ENCODE measurements at regions not wholly inside any gene's neighbourhood (a gene's known extent, or its start where the extent isn't known, plus 50 kb on each side); places are given as distances from the start of the nearest gene placed in this dataset.

DNA sequence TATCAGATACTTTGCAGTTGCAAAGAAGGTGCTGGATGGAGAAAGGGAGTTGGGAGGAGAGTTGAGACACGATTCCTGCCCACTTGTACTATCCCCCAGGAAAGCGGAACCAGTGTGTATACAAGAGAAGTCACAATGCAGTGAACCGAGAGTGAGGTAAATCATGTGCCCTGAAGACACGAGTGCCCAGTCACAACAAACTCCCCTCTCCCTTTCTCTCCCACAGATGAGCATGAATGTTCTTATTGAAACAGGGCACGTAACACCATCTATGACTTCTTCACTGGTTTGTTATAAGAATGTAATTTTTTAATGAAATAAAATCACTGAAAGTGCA, 155.7 kb downstream of the IRS1 start:
- H3K4me1 Mint-ChIP-seq = peaks cover 19% of the 10 kb centered on the region
- no peaks in the 10 kb centered on the region for H3K27me3 Mint-ChIP-seq (ENCODE audit: low read depth)
- H3K36me3 Mint-ChIP-seq (ENCODE audit: low read depth) = peaks cover 9% of the 10 kb centered on the region
- H3K9me3 Mint-ChIP-seq = peaks cover 13% of the 10 kb centered on the region
- peak overlapping the region; percentile 30 to 49 (median 38) for H3K27ac Mint-ChIP-seq
- TF ChIP-seq, protein P1, sequence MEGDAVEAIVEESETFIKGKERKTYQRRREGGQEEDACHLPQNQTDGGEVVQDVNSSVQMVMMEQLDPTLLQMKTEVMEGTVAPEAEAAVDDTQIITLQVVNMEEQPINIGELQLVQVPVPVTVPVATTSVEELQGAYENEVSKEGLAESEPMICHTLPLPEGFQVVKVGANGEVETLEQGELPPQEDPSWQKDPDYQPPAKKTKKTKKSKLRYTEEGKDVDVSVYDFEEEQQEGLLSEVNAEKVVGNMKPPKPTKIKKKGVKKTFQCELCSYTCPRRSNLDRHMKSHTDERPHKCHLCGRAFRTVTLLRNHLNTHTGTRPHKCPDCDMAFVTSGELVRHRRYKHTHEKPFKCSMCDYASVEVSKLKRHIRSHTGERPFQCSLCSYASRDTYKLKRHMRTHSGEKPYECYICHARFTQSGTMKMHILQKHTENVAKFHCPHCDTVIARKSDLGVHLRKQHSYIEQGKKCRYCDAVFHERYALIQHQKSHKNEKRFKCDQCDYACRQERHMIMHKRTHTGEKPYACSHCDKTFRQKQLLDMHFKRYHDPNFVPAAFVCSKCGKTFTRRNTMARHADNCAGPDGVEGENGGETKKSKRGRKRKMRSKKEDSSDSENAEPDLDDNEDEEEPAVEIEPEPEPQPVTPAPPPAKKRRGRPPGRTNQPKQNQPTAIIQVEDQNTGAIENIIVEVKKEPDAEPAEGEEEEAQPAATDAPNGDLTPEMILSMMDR (IDR thresholded peaks at IDR 0.05; ENCODE audit: unreplicated experiment in 3 of 3) = no peak
- no peak overlapping the region for H3K4me3 Mint-ChIP-seq

DNA sequence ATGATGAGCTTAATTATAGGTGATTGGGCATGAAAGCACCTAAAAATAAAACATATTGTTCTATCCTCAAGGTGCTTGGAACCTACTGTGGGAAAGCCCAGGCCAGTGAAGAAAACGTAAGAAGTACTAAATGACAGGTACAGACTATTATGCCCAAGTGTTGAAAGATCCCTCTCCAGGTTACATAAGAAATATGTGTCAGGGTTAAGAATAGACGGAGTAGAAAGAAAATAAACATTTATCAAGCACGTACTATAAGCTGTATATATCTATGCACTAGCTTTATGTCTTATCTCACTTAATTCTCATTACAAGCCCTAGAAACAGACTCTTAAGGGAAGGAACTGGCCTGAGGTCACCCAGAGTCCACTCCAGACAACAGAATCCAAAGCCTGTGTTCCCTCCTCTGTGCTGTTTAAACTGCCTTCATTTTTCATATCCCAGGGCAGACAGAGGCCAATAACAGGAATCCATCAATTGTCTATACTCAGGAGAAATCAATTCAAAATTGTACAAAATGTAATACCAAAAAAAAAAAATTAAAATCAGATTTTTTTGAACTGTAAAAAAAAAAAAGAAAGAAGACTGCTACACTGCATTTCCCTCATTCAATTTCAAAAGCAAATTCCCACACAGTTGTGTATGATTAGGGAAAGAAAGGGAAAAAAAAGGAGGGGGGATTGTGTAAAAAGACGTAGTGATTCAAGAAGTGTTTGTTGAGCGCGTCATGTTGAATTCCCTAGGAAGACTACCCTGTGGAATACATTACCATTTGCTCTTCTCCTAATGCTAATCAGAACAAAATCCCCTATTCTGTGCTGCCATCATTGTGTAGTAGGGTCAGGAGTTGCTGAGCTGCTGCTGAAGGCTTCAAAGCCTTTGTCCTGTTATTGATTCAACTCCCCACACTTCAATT, 156.3 kb downstream of the IRS1 start:
- Mint-ChIP-seq H3K4me1 (peaks cover 19% of the 10 kb centered on the region), H3K4me3 (no peak overlapping the region), H3K27ac (peak overlapping the region; percentile 30 to 49 (median 38)), H3K36me3 (ENCODE audit: low read depth) (peaks cover 9% of the 10 kb centered on the region), H3K9me3 (peaks cover 13% of the 10 kb centered on the region), H3K27me3 (ENCODE audit: low read depth) (no peaks in the 10 kb centered on the region)
- TF ChIP-seq, protein P1 (IDR thresholded peaks at IDR 0.05; ENCODE audit: unreplicated experiment in 3 of 3) = no peak

DNA sequence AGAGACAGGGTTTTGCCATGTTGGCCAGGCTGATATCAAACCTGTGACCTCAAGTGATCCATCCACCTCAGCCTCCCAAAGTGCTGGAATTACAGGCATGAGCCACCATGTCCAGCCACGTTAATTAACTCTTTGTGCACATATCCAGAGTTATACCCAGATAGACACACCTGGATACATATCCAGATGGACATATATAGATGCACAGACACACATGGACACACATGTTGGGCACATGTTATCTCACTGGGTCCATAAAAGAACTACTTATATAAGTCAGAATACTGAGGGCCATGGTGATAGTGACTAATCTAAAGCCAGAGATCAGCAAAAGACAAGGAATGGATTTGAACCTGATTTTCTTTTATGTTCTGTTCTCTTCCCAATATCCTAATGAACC, 158.6 kb downstream of the IRS1 start:
- no peaks in the 10 kb centered on the region for H3K27me3 Mint-ChIP-seq (ENCODE audit: low read depth)
- no peak overlapping the region for H3K4me3 Mint-ChIP-seq
- peaks cover 19% of the 10 kb centered on the region for H3K4me1 Mint-ChIP-seq
- TF ChIP-seq, protein P1 (IDR thresholded peaks at IDR 0.05; ENCODE audit: unreplicated experiment in 3 of 3) = no peak
- peaks cover 5% of the 10 kb centered on the region for H3K36me3 Mint-ChIP-seq (ENCODE audit: low read depth)
- H3K27ac Mint-ChIP-seq = no peak overlapping the region
- H3K9me3 Mint-ChIP-seq = peaks cover 14% of the 10 kb centered on the region

DNA sequence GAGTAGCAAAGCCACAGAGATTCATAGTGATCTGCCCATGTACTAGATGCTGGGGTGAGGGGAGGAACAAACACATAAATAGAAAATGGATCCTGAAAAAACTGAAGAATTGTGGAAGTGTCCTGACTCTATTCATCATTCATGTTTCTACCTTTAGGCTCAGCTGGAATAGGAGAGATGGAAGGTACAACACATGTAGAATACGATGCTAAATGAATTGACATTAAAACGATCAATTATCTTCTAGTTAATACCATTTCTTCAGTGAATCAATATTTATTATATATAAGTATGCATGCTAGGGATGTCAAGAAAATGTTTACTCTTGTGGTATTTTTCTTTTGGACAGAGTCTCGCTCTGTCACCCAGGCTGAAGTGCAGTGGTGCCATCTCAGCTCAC, 159.1 kb downstream of the IRS1 start:
- H3K27me3 Mint-ChIP-seq (ENCODE audit: low read depth) = no peaks in the 10 kb centered on the region
- peaks cover 14% of the 10 kb centered on the region for H3K9me3 Mint-ChIP-seq
- H3K36me3 Mint-ChIP-seq (ENCODE audit: low read depth) = peaks cover 5% of the 10 kb centered on the region
- TF ChIP-seq, protein P1 (IDR thresholded peaks at IDR 0.05; ENCODE audit: unreplicated experiment in 3 of 3) = no peak
- H3K27ac Mint-ChIP-seq = no peak overlapping the region
- H3K4me1 Mint-ChIP-seq = peaks cover 19% of the 10 kb centered on the region
- no peak overlapping the region for H3K4me3 Mint-ChIP-seq

DNA sequence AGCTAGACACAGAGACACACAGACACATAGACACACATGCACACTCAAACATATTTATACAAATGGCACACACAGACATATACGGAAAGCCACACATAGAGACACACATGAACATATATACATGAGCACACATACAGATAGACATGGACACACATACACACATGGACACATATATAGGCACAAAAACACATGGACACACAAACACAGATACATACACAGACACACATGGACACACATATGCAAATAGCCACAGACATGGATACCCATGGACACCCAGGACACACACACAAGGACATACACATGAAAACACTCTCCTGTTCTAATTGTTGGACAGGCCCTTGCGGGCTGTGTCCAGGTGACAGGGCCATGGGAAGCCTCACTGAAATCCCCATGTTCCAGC, 160.1 kb downstream of the IRS1 start:
- Mint-ChIP-seq H3K4me1 (peaks cover 26% of the 10 kb centered on the region), H3K36me3 (ENCODE audit: low read depth) (peaks cover 5% of the 10 kb centered on the region), H3K27me3 (ENCODE audit: low read depth) (no peaks in the 10 kb centered on the region), H3K9me3 (peaks cover 14% of the 10 kb centered on the region), H3K27ac (no peak overlapping the region), H3K4me3 (no peak overlapping the region)
- TF ChIP-seq, protein P1 (IDR thresholded peaks at IDR 0.05; ENCODE audit: unreplicated experiment in 3 of 3) = no peak

DNA sequence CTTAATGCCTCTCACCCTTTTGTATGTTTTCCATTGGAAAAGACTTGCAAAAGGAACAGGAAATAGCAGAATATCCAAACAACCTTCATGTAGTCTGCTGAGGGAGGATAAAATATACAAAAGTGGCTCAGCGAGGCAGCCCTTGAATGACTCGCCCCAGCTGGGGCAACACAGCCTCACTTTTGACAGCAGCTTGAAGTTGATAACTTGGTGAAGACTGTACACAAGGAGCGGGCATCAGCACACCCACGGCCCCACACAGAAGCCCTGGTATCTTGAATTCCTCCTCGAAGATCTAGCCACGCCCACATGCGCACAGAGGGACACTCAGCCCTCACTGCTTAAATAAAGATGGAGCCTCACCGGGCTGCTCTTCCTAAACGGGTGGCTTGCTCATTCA, 161.0 kb downstream of the IRS1 start:
- no peak overlapping the region for H3K4me3 Mint-ChIP-seq
- peaks cover 14% of the 10 kb centered on the region for H3K9me3 Mint-ChIP-seq
- no peaks in the 10 kb centered on the region for H3K27me3 Mint-ChIP-seq (ENCODE audit: low read depth)
- peaks cover 5% of the 10 kb centered on the region for H3K36me3 Mint-ChIP-seq (ENCODE audit: low read depth)
- H3K27ac Mint-ChIP-seq = no peak overlapping the region
- peaks cover 21% of the 10 kb centered on the region for H3K4me1 Mint-ChIP-seq
- TF ChIP-seq, protein P1 (IDR thresholded peaks at IDR 0.05; ENCODE audit: unreplicated experiment in 3 of 3) = no peak

Measured in nephron (organoid).